Mammary epithelial cell (primary cell): ENCODE measurements at regions not wholly inside any gene's neighbourhood (a gene's known extent, or its start where the extent isn't known, plus 50 kb on each side); places are given as distances from the start of the nearest gene placed in this dataset.
"Not testable (repeated sequence)": the region's sequence is repeated elsewhere in the genome, so short reads cannot be mapped to it uniquely, and the experiment has no call there.

ENCODE experiments used
- EZH2 ChIP-seq: IDR thresholded peaks from 2 replicates; pipeline ENCODE4 v1.6.1; 2012; ENCODE audit warnings: low read length, inconsistent platforms, borderline replicate concordance
- TF ChIP-seq, protein P1 (sequence below), 2 donors: IDR thresholded peaks in 1 of 2; conservative IDR thresholded peaks in 1 of 2; 2 replicates each; pipeline ENCODE4 v1.5.1; 2011 to 2012; ENCODE audit warnings: inconsistent platforms in 2 of 2, low read length in 2 of 2, mild to moderate bottlenecking in 2 of 2, control low read depth in 1 of 2, low read depth in 1 of 2; ENCODE audit not compliant: insufficient read depth in 1 of 2; ENCODE audit errors: extremely low read depth in 1 of 2

DNA sequence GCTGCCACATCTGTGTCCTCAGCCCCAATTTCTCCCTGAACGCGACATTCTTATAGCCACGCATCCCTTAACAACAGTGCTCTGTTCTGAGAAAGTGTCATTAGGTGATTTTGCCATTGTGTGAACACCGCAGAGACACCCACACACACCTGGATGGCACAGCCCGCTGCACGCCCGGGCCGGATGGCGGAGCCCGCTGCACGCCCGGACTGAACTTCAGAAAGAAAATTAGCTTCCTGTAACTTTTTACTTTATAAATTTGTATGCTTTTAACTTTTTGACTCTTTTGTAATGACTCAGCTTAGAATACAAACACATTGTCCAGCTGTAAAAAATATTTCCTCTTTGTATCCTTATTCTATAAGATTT, 567.0 kb upstream of the B3GAT1 start:
- TF ChIP-seq EZH2, result not testable (repeated sequence)
- TF ChIP-seq, protein P1, sequence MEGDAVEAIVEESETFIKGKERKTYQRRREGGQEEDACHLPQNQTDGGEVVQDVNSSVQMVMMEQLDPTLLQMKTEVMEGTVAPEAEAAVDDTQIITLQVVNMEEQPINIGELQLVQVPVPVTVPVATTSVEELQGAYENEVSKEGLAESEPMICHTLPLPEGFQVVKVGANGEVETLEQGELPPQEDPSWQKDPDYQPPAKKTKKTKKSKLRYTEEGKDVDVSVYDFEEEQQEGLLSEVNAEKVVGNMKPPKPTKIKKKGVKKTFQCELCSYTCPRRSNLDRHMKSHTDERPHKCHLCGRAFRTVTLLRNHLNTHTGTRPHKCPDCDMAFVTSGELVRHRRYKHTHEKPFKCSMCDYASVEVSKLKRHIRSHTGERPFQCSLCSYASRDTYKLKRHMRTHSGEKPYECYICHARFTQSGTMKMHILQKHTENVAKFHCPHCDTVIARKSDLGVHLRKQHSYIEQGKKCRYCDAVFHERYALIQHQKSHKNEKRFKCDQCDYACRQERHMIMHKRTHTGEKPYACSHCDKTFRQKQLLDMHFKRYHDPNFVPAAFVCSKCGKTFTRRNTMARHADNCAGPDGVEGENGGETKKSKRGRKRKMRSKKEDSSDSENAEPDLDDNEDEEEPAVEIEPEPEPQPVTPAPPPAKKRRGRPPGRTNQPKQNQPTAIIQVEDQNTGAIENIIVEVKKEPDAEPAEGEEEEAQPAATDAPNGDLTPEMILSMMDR (conservative IDR thresholded peaks at IDR 0.05 in 1 of 2, IDR thresholded peaks at IDR 0.05 in 1 of 2; ENCODE audit: extremely low read depth in 1 of 2, insufficient read depth in 1 of 2, low read depth in 1 of 2, low read length in 2 of 2), result not testable (repeated sequence)
